NCI-H748 treated with DMSO at 0.1 percent for 48 hours (cell line): ENCODE measurements at regions not wholly inside any gene's neighbourhood (a gene's known extent, or its start where the extent isn't known, plus 50 kb on each side); places are given as distances from the start of the nearest gene placed in this dataset.
"Not testable (repeated sequence)": the region's sequence is repeated elsewhere in the genome, so short reads cannot be mapped to it uniquely, and the experiment has no call there.

Experiments used
- DNase-seq: peaks from one replicate; lab custom pipeline; 2025; lab: John Stamatoyannopoulos, UW

- DNase-seq: no peak
These were observed 712.6 kb downstream of the NR2F1-AS1 start for GRCh38 chr5:92868442-92868841.

- DNase-seq: peak; percentile 53
These were observed 716.4 kb downstream of the NR2F1-AS1 start for GRCh38 chr5:92864591-92864990.

- DNase-seq: no peak
These were observed 717.4 kb downstream of the NR2F1-AS1 start for GRCh38 chr5:92863666-92864065.

GRCh38 chr5:92861531-92862285 is 719.3 kb downstream of the NR2F1-AS1 start:
- DNase-seq: no peak

GRCh38 chr5:92860061-92860460 is 721.0 kb downstream of the NR2F1-AS1 start:
- no peak for DNase-seq

- peak; percentile 31 for DNase-seq
These were observed 728.8 kb downstream of the NR2F1-AS1 start for GRCh38 chr5:92852219-92852618.

- no peak for DNase-seq
These were observed 730.1 kb downstream of the NR2F1-AS1 start for GRCh38 chr5:92850886-92851285.

- no peak for DNase-seq
These were observed 731.3 kb downstream of the NR2F1-AS1 start for GRCh38 chr5:92849756-92850155.

- no peak for DNase-seq
These were observed 739.3 kb downstream of the NR2F1-AS1 start for GRCh38 chr5:92841604-92842155.

- peak; percentile 40 for DNase-seq
These were observed 742.8 kb downstream of the NR2F1-AS1 start for GRCh38 chr5:92838253-92838652.

- no peak for DNase-seq
These were observed 743.9 kb downstream of the NR2F1-AS1 start for GRCh38 chr5:92836855-92837755.

- DNase-seq: no peak
These were observed 745.3 kb downstream of the NR2F1-AS1 start for GRCh38 chr5:92835712-92836111.

GRCh38 chr5:92823551-92823950 is 757.5 kb downstream of the NR2F1-AS1 start:
- DNase-seq: not testable (repeated sequence)

- no peak for DNase-seq
These were observed 758.8 kb downstream of the NR2F1-AS1 start for GRCh38 chr5:92822183-92822582.

- DNase-seq: no peak
These were observed 771.1 kb downstream of the NR2F1-AS1 start for GRCh38 chr5:92809855-92810465.

GRCh38 chr5:92808474-92808873 is 772.5 kb downstream of the NR2F1-AS1 start:
- DNase-seq: no peak

- DNase-seq: no peak
These were observed 773.9 kb downstream of the NR2F1-AS1 start for GRCh38 chr5:92807085-92807484.

GRCh38 chr5:92805446-92805845 is 775.6 kb downstream of the NR2F1-AS1 start:
- no peak for DNase-seq

- DNase-seq: peak; percentile 80
These were observed 779.1 kb downstream of the NR2F1-AS1 start for GRCh38 chr5:92801911-92802310.

GRCh38 chr5:92800365-92800764 is 780.7 kb downstream of the NR2F1-AS1 start:
- DNase-seq: peak; percentile 64

- DNase-seq: no peak
These were observed 785.4 kb downstream of the NR2F1-AS1 start for GRCh38 chr5:92795633-92796032.

GRCh38 chr5:92780057-92780456 is 801.0 kb downstream of the NR2F1-AS1 start:
- DNase-seq: no peak
